ENCODE measurements at regions not wholly inside any gene's neighbourhood (a gene's known extent, or its start where the extent isn't known, plus 50 kb on each side); places are given as distances from the start of the nearest gene placed in this dataset.

DNA sequence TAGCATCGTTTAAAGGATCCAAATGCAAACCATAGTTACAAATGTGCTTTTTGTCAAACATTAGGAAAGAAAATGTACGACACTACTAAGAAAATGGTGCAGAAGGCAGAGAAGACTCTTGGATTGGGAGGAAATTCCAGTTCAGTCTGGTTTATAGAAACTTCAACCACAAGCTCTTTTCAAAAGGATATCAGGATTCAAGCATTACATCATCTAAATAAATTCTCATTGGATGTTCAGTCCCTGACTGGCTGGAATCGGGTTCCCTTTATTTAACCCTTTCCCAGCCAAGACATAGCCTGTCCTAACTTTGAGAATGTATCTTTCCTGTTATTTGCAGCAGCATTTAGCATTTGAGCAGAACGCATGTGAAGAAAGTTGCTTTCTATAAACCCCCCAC is 184.6 kb downstream of the LMO4 start:
- 61% methylated on average over 4 of the region's 4 CpGs for WGBS
- Histone ChIP-seq H3K27me3 (no peaks in the 10 kb centered on the region), H3K27ac (no peak overlapping the region)

DNA sequence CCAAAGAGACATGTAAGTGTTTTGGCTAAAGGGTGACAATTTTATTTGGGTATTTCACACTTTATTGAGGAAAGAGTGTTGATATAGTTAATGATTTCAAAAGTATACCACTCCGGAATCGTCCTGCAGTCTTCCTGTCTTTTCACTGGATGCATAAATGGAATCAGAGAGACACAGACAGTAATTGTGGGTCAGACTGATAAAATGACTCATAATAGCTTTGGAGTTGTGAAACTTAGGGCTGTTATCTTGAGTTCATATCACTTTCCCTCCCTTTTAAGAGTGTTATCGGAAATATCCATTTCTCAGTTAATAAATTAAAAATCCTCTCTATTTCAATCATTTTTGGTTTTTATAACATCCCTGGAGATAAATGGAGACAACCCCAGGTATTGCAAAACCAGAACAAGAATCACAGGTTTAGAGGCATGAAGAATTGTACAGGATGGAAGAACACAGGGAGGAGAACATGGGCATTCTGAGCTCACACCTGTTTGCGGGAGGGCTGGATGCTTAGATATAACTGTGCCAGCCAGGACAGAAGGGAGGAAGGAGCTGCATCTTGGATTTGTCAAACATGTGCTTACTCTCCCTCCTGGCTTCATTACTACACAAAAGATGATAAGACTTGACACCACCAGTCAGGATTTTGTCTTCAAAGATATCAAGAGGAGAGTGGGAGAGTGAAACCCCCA is 185.4 kb downstream of the LMO4 start:
- Histone ChIP-seq H3K27ac (no peak overlapping the region), H3K4me3 (no peak overlapping the region), H3K27me3 (no peaks in the 10 kb centered on the region), H3K4me1 (no peaks in the 10 kb centered on the region), H3K9me3 (no peaks in the 10 kb centered on the region), H3K36me3 (no peaks in the 10 kb centered on the region)
- no peak for DNase-seq (ENCODE audit: low spot score in 2 of 2)
- WGBS: 60% methylated on average over 4 of the region's 4 CpGs
- TF ChIP-seq EP300 (IDR thresholded peaks at IDR 0.05): no peak
- TF ChIP-seq POLR2A (IDR thresholded peaks at IDR 0.05): no peak
- TF ChIP-seq, protein P1, sequence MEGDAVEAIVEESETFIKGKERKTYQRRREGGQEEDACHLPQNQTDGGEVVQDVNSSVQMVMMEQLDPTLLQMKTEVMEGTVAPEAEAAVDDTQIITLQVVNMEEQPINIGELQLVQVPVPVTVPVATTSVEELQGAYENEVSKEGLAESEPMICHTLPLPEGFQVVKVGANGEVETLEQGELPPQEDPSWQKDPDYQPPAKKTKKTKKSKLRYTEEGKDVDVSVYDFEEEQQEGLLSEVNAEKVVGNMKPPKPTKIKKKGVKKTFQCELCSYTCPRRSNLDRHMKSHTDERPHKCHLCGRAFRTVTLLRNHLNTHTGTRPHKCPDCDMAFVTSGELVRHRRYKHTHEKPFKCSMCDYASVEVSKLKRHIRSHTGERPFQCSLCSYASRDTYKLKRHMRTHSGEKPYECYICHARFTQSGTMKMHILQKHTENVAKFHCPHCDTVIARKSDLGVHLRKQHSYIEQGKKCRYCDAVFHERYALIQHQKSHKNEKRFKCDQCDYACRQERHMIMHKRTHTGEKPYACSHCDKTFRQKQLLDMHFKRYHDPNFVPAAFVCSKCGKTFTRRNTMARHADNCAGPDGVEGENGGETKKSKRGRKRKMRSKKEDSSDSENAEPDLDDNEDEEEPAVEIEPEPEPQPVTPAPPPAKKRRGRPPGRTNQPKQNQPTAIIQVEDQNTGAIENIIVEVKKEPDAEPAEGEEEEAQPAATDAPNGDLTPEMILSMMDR (IDR thresholded peaks at IDR 0.05): no peak
- TF ChIP-seq POLR2AphosphoS5 (IDR thresholded peaks at IDR 0.05): no peak

More for the DNA sequence above, 184.6 kb downstream of the LMO4 start:
- Histone ChIP-seq H3K4me1 (no peaks in the 10 kb centered on the region), H3K9me3 (no peaks in the 10 kb centered on the region), H3K4me3 (no peak overlapping the region), H3K36me3 (no peaks in the 10 kb centered on the region)
- TF ChIP-seq, protein P1 (IDR thresholded peaks at IDR 0.05): no peak
- no peak for DNase-seq (ENCODE audit: low spot score in 2 of 2)

GRCh38 chr1:87515781-87516180 is 187.1 kb downstream of the LMO4 start:
- Histone ChIP-seq H3K9me3 (no peaks in the 10 kb centered on the region), H3K27ac (no peak overlapping the region), H3K36me3 (no peaks in the 10 kb centered on the region), H3K4me3 (no peak overlapping the region), H3K27me3 (no peaks in the 10 kb centered on the region), H3K4me1 (no peaks in the 10 kb centered on the region)
- TF ChIP-seq, protein P1 (IDR thresholded peaks at IDR 0.05): no peak
- TF ChIP-seq EP300 (IDR thresholded peaks at IDR 0.05) (no peak), POLR2A (IDR thresholded peaks at IDR 0.05) (no peak), POLR2AphosphoS5 (IDR thresholded peaks at IDR 0.05) (no peak)
- 70% methylated on average over 1 of the region's 1 CpG for WGBS
- DNase-seq (ENCODE audit: low spot score in 2 of 2): no peak

GRCh38 chr1:87518794-87519193 is 190.1 kb downstream of the LMO4 start:
- Histone ChIP-seq H3K36me3 (no peaks in the 10 kb centered on the region), H3K4me1 (no peaks in the 10 kb centered on the region), H3K27me3 (no peaks in the 10 kb centered on the region), H3K4me3 (no peak overlapping the region), H3K9me3 (no peaks in the 10 kb centered on the region), H3K27ac (no peak overlapping the region)
- TF ChIP-seq POLR2AphosphoS5 (IDR thresholded peaks at IDR 0.05) (no peak), POLR2A (IDR thresholded peaks at IDR 0.05) (no peak), EP300 (IDR thresholded peaks at IDR 0.05) (no peak)
- TF ChIP-seq, protein P1 (IDR thresholded peaks at IDR 0.05): no peak
- 80% methylated on average over 2 of the region's 2 CpGs for WGBS
- no peak for DNase-seq (ENCODE audit: low spot score in 2 of 2)

- WGBS: 91% methylated on average over 2 of the region's 2 CpGs
- DNase-seq (ENCODE audit: low spot score in 2 of 2): no peak
- no peaks in the 10 kb centered on the region for H3K9me3 ChIP-seq
- no peak overlapping the region for H3K4me3 ChIP-seq
- no peaks in the 10 kb centered on the region for H3K4me1 ChIP-seq
- H3K27ac ChIP-seq: no peak overlapping the region
- H3K27me3 ChIP-seq: no peaks in the 10 kb centered on the region
- TF ChIP-seq POLR2AphosphoS5 (IDR thresholded peaks at IDR 0.05): no peak
- TF ChIP-seq POLR2A (IDR thresholded peaks at IDR 0.05): no peak
- no peak for TF ChIP-seq EP300 (IDR thresholded peaks at IDR 0.05)
- TF ChIP-seq, protein P1 (IDR thresholded peaks at IDR 0.05): no peak
- H3K36me3 ChIP-seq: no peaks in the 10 kb centered on the region
These were observed 192.8 kb downstream of the LMO4 start for GRCh38 chr1:87521452-87521851.

Measured in suprapubic skin (tissue), 4 donors.